WERI-Rb-1 (cell line): ENCODE measurements at regions not wholly inside any gene's neighbourhood (a gene's known extent, or its start where the extent isn't known, plus 50 kb on each side); places are given as distances from the start of the nearest gene placed in this dataset.

Experiments
- DNase-seq: peaks from one replicate; pipeline ENCODE4 v3.0.0-alpha.2; 2020
- H3K27ac ChIP-seq: fragments of 250-450 bp; sonication (Bioruptor Pico); 2 replicates; pipeline ENCODE4 v1.5.1; 2020; ENCODE audit warnings: mild to moderate bottlenecking, moderate library complexity
- H3K27me3 ChIP-seq: fragments of 250-450 bp; sonication (Bioruptor Pico); 2 replicates; pipeline ENCODE4 v1.5.1; 2021; ENCODE audit warnings: mild to moderate bottlenecking, low read depth, moderate library complexity; ENCODE audit not compliant: insufficient read depth, severe bottlenecking
- H3K36me3 ChIP-seq: fragments of 250-450 bp; sonication (Bioruptor Pico); 2 replicates; pipeline ENCODE4 v1.5.1; 2020; ENCODE audit warnings: mild to moderate bottlenecking, moderate library complexity
- H3K4me3 ChIP-seq: 2 replicates; pipeline ENCODE4 v1.5.1; 2011; ENCODE audit warnings: low read depth, mild to moderate bottlenecking, control low read depth, low read length
- H3K9me3 ChIP-seq: fragments of 250-450 bp; sonication (Bioruptor Pico); 2 replicates; pipeline ENCODE4 v1.5.1; 2021; ENCODE audit warnings: mild to moderate bottlenecking, moderate library complexity; ENCODE audit not compliant: severe bottlenecking
- CTCF ChIP-seq: IDR thresholded peaks from 2 replicates; pipeline ENCODE4 v1.5.1; 2011; ENCODE audit warnings: low read depth, mild to moderate bottlenecking, control low read depth, inconsistent platforms, low read length

GRCh38 chr6:9420316-9421015 lies 985.1 kb upstream of the SLC35B3 start:
- TF ChIP-seq CTCF, result no peak
- Histone ChIP-seq H3K27ac (no peak overlapping the region), H3K4me3 (no peak overlapping the region), H3K9me3 (no peaks in the 10 kb centered on the region), H3K36me3 (no peaks in the 10 kb centered on the region), H3K27me3 (no peaks in the 10 kb centered on the region)
- DNase-seq, result no peak

- H3K27ac ChIP-seq, result no peak overlapping the region
- no peaks in the 10 kb centered on the region for H3K9me3 ChIP-seq
- no peak overlapping the region for H3K4me3 ChIP-seq
- no peak for DNase-seq
- no peaks in the 10 kb centered on the region for H3K36me3 ChIP-seq
- no peak for TF ChIP-seq CTCF
- H3K27me3 ChIP-seq, result no peaks in the 10 kb centered on the region
These were observed 982.1 kb upstream of the SLC35B3 start for GRCh38 chr6:9417400-9417799.

GRCh38 chr6:9412951-9413559 lies 977.7 kb upstream of the SLC35B3 start:
- no peaks in the 10 kb centered on the region for H3K27me3 ChIP-seq
- H3K4me3 ChIP-seq, result no peak overlapping the region
- peak; percentile 81 for TF ChIP-seq CTCF
- no peaks in the 10 kb centered on the region for H3K36me3 ChIP-seq
- DNase-seq, result peak; percentile 84
- peaks cover 3% of the 10 kb centered on the region for H3K9me3 ChIP-seq
- H3K27ac ChIP-seq, result no peak overlapping the region

- Histone ChIP-seq H3K27ac (no peak overlapping the region), H3K36me3 (no peaks in the 10 kb centered on the region), H3K4me3 (no peak overlapping the region), H3K27me3 (no peaks in the 10 kb centered on the region), H3K9me3 (peaks cover 3% of the 10 kb centered on the region)
- DNase-seq, result no peak
- no peak for TF ChIP-seq CTCF
These were observed 973.8 kb upstream of the SLC35B3 start for GRCh38 chr6:9409126-9409525.

GRCh38 chr6:9408402-9409117 lies 973.2 kb upstream of the SLC35B3 start:
- H3K27me3 ChIP-seq, result no peaks in the 10 kb centered on the region
- no peaks in the 10 kb centered on the region for H3K36me3 ChIP-seq
- peaks cover 3% of the 10 kb centered on the region for H3K9me3 ChIP-seq
- no peak overlapping the region for H3K4me3 ChIP-seq
- DNase-seq, result no peak
- no peak overlapping the region for H3K27ac ChIP-seq
- TF ChIP-seq CTCF, result no peak
